ENCODE measurements at regions not wholly inside any gene's neighbourhood (a gene's known extent, or its start where the extent isn't known, plus 50 kb on each side); places are given as distances from the start of the nearest gene placed in this dataset.

DNA sequence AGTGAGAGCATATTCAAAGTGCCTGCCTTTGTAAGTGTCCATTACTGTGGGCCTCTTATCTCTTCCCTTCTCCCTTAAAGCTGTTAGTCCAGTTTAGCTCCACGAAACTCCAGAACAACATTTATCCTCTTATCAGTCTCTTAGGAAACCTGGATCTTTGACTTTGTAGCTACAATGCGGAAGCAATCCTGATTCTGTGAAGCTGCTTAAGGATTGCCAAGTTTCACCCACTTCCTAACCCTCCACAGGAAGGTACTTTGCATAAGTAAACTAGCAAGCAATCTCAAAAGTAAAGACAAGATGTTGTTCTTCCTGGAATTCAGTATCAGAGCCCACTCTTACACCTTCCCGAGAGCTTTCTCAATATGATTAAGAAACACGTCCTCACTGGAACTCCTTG lies 164.9 kb upstream of the USP25 start:
- DNase-seq (no peak), FAIRE-seq (no peak)
- Histone ChIP-seq H3K4me1 (ENCODE audit: control insufficient read depth in 2 of 3, insufficient read depth in 2 of 3, low read depth in 1 of 3, low read length in 3 of 3) (no peaks in the 10 kb centered on the region), H3K27ac (ENCODE audit: low read depth in 2 of 2, low read length in 2 of 2) (no peak overlapping the region), H3K27me3 (ENCODE audit: control insufficient read depth, insufficient read depth, low read length) (no peaks in the 10 kb centered on the region), H3K4me3 (ENCODE audit: low read length in 3 of 3) (no peak overlapping the region), H3K36me3 (ENCODE audit: control insufficient read depth in 2 of 3, insufficient read depth in 3 of 3, low read length in 3 of 3) (no peaks in the 10 kb centered on the region), H3K9me3 (ENCODE audit: control insufficient read depth in 2 of 3, insufficient read depth in 1 of 3, low read length in 3 of 3) (no peaks in the 10 kb centered on the region), H3K9ac (ENCODE audit: low read length in 3 of 3) (no peak overlapping the region)
- TF ChIP-seq, protein P1, sequence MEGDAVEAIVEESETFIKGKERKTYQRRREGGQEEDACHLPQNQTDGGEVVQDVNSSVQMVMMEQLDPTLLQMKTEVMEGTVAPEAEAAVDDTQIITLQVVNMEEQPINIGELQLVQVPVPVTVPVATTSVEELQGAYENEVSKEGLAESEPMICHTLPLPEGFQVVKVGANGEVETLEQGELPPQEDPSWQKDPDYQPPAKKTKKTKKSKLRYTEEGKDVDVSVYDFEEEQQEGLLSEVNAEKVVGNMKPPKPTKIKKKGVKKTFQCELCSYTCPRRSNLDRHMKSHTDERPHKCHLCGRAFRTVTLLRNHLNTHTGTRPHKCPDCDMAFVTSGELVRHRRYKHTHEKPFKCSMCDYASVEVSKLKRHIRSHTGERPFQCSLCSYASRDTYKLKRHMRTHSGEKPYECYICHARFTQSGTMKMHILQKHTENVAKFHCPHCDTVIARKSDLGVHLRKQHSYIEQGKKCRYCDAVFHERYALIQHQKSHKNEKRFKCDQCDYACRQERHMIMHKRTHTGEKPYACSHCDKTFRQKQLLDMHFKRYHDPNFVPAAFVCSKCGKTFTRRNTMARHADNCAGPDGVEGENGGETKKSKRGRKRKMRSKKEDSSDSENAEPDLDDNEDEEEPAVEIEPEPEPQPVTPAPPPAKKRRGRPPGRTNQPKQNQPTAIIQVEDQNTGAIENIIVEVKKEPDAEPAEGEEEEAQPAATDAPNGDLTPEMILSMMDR (IDR thresholded peaks at IDR 0.05; ENCODE audit: borderline replicate concordance, extremely low read depth, insufficient read depth), result no peak
- intact Hi-C loops (cut with DNase I), result no loop called here

DNA sequence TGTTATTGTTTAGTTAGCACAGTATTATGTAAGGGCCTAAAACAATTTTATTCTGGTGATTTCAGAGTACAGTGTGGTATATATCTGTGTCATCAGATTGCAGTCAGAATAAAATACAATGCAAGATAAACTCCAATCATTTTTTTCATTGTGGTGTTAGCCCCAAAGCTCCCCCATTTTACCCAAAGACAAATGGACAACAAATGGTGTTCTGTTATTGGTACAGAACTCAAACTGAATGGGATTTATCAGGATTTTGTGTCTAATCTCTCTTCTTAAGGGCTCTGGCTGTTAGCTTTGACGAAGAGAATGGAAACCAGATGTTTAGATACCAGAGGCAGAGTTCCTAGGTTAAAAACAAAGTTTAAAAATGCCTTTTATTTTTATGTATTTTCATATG lies 163.1 kb upstream of the USP25 start:
- no peaks in the 10 kb centered on the region for H3K4me1 ChIP-seq (ENCODE audit: control insufficient read depth in 2 of 3, insufficient read depth in 2 of 3, low read depth in 1 of 3, low read length in 3 of 3)
- FAIRE-seq, result no peak
- intact Hi-C loops (cut with DNase I), result no loop called here

DNA sequence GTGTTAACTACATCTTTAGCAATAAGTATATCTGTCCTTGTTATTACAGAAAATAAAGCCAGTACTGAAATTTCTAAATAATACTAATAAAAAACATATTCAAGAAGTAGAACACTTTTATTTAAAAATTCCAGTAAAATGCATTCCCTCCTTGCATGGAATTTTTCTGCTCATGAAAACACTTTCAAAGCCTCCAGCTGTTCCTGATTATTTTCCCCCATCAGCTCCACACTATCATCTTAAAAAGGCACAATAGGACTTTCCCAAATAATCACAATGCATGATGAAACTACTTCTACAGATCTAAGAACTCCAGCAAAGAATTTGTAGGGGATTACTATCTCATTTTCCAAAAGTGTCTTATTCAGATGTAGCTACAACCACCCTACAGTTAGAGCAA lies 162.6 kb upstream of the USP25 start:
- intact Hi-C loops (cut with DNase I), result no loop called here
- Histone ChIP-seq H3K9ac (ENCODE audit: low read length in 3 of 3) (no peak overlapping the region), H3K4me1 (ENCODE audit: control insufficient read depth in 2 of 3, insufficient read depth in 2 of 3, low read depth in 1 of 3, low read length in 3 of 3) (no peaks in the 10 kb centered on the region), H3K27me3 (ENCODE audit: control insufficient read depth, insufficient read depth, low read length) (no peaks in the 10 kb centered on the region), H3K27ac (ENCODE audit: low read depth in 2 of 2, low read length in 2 of 2) (no peak overlapping the region), H3K36me3 (ENCODE audit: control insufficient read depth in 2 of 3, insufficient read depth in 3 of 3, low read length in 3 of 3) (no peaks in the 10 kb centered on the region), H3K4me3 (ENCODE audit: low read length in 3 of 3) (no peak overlapping the region), H3K9me3 (ENCODE audit: control insufficient read depth in 2 of 3, insufficient read depth in 1 of 3, low read length in 3 of 3) (no peaks in the 10 kb centered on the region)
- TF ChIP-seq, protein P1 (IDR thresholded peaks at IDR 0.05; ENCODE audit: borderline replicate concordance, extremely low read depth, insufficient read depth), result no peak
- DNase-seq (no peak), FAIRE-seq (no peak)

More for the DNA sequence above, 163.1 kb upstream of the USP25 start:
- Histone ChIP-seq H3K27ac (ENCODE audit: low read depth in 2 of 2, low read length in 2 of 2) (no peak overlapping the region), H3K4me3 (ENCODE audit: low read length in 3 of 3) (no peak overlapping the region), H3K36me3 (ENCODE audit: control insufficient read depth in 2 of 3, insufficient read depth in 3 of 3, low read length in 3 of 3) (no peaks in the 10 kb centered on the region), H3K9ac (ENCODE audit: low read length in 3 of 3) (no peak overlapping the region), H3K27me3 (ENCODE audit: control insufficient read depth, insufficient read depth, low read length) (no peaks in the 10 kb centered on the region), H3K9me3 (ENCODE audit: control insufficient read depth in 2 of 3, insufficient read depth in 1 of 3, low read length in 3 of 3) (no peaks in the 10 kb centered on the region)
- DNase-seq, result no peak
- TF ChIP-seq, protein P1 (IDR thresholded peaks at IDR 0.05; ENCODE audit: borderline replicate concordance, extremely low read depth, insufficient read depth), result no peak

DNA sequence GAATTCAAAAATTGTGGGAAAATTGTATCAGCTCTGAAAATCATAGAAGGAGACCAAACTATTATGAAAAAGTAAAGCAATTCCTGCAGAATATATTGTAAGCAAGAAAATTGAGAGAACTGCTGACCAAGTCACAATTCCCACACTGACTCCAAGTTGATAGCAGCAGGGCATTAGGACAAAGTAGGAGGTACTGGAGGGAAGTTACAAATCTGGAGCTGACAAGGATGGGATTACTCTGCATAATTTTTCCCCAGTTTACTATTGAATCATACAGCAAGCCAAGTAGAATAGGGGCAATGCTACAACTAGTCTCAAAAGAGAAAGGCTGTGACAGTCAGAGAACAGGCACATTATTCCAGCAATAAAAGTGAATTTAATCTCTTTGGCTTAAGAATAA lies 161.3 kb upstream of the USP25 start:
- peak in 1 of 5 donors; percentile 7 for DNase-seq
- no peaks in the 10 kb centered on the region for H3K4me1 ChIP-seq (ENCODE audit: control insufficient read depth in 2 of 3, insufficient read depth in 2 of 3, low read depth in 1 of 3, low read length in 3 of 3)
- H3K27ac ChIP-seq (ENCODE audit: low read depth in 2 of 2, low read length in 2 of 2), result no peak overlapping the region
- H3K9me3 ChIP-seq (ENCODE audit: control insufficient read depth in 2 of 3, insufficient read depth in 1 of 3, low read length in 3 of 3), result no peaks in the 10 kb centered on the region
- no peaks in the 10 kb centered on the region for H3K27me3 ChIP-seq (ENCODE audit: control insufficient read depth, insufficient read depth, low read length)
- no peak overlapping the region for H3K4me3 ChIP-seq (ENCODE audit: low read length in 3 of 3)
- H3K9ac ChIP-seq (ENCODE audit: low read length in 3 of 3), result no peak overlapping the region
- no peak for FAIRE-seq
- TF ChIP-seq, protein P1 (IDR thresholded peaks at IDR 0.05; ENCODE audit: borderline replicate concordance, extremely low read depth, insufficient read depth), result no peak
- intact Hi-C loops (cut with DNase I), result no loop called here
- no peaks in the 10 kb centered on the region for H3K36me3 ChIP-seq (ENCODE audit: control insufficient read depth in 2 of 3, insufficient read depth in 3 of 3, low read length in 3 of 3)

Data from kidney (tissue), 13 donors.